Mesendoderm (in vitro differentiated cells): ENCODE measurements at regions not wholly inside any gene's neighbourhood (a gene's known extent, or its start where the extent isn't known, plus 50 kb on each side); places are given as distances from the start of the nearest gene placed in this dataset.

Experiments used
- DNase-seq: peaks from one replicate; pipeline ENCODE4 v3.0.0; 2013
- H2AK5ac ChIP-seq: 2 replicates; pipeline ENCODE4 v1.6.1; 2013; ENCODE audit warnings: low read length, inconsistent platforms
- H2BK120ac ChIP-seq: 2 replicates; pipeline ENCODE4 v1.6.1; 2013; ENCODE audit warnings: low read depth, mild to moderate bottlenecking, low read length, moderate library complexity, mixed read lengths
- H2BK15ac ChIP-seq: replicated peaks from 2 replicates; pipeline ENCODE4 v1.6.1; 2013; ENCODE audit warnings: low read depth, mild to moderate bottlenecking, moderate library complexity
- H2BK5ac ChIP-seq: 2 replicates; pipeline ENCODE4 v1.6.1; 2013; ENCODE audit warnings: low read length, inconsistent platforms
- H3K18ac ChIP-seq: 2 replicates; pipeline ENCODE4 v1.6.1; 2013; ENCODE audit warnings: mild to moderate bottlenecking, low read length, mixed read lengths
- H3K23ac ChIP-seq: one replicate; pipeline ENCODE4 v1.6.1; 2013; ENCODE audit warnings: low read length
- H3K27ac ChIP-seq: 2 replicates; pipeline ENCODE4 v1.5.1; 2013; ENCODE audit warnings: low read depth, mild to moderate bottlenecking, inconsistent platforms, low read length, moderate library complexity
- H3K27me3 ChIP-seq: 2 replicates; pipeline ENCODE4 v1.6.1; 2013; ENCODE audit warnings: low read length, control low read depth, mild to moderate bottlenecking, inconsistent platforms; ENCODE audit not compliant: insufficient read depth, poor library complexity
- H3K36me3 ChIP-seq: 2 replicates; pipeline ENCODE4 v1.6.1; 2013; ENCODE audit warnings: low read length, inconsistent platforms; ENCODE audit not compliant: control insufficient read depth, insufficient read depth
- H3K4ac ChIP-seq: one replicate; pipeline ENCODE4 v1.6.1; 2013; ENCODE audit warnings: low read depth, mild to moderate bottlenecking, low read length, moderate library complexity
- H3K4me1 ChIP-seq: 2 replicates; pipeline ENCODE4 v1.6.1; 2013; ENCODE audit warnings: low read depth, low read length, inconsistent platforms; ENCODE audit not compliant: control insufficient read depth
- H3K4me2 ChIP-seq: 2 replicates; pipeline ENCODE4 v1.6.1; 2013; ENCODE audit warnings: low read length
- H3K4me3 ChIP-seq: 2 replicates; pipeline ENCODE4 v1.5.1; 2013; ENCODE audit warnings: mild to moderate bottlenecking, low read length
- H3K56ac ChIP-seq: one replicate; pipeline ENCODE4 v1.6.1; 2013; ENCODE audit warnings: low read length
- H3K79me1 ChIP-seq: 2 replicates; pipeline ENCODE4 v1.6.1; 2013; ENCODE audit warnings: low read length, inconsistent platforms
- H3K79me2 ChIP-seq: 2 replicates; pipeline ENCODE4 v1.6.1; 2013; ENCODE audit warnings: mild to moderate bottlenecking, low read length; ENCODE audit not compliant: control insufficient read depth, insufficient read depth
- H3K9ac ChIP-seq: 2 replicates; pipeline ENCODE4 v1.6.1; 2013; ENCODE audit warnings: low read length, inconsistent platforms
- H4K5ac ChIP-seq: one replicate; pipeline ENCODE4 v1.6.1; 2013; ENCODE audit warnings: low read length
- H4K8ac ChIP-seq: one replicate; pipeline ENCODE4 v1.6.1; 2013; ENCODE audit warnings: low read depth, mild to moderate bottlenecking, control low read depth, low read length, moderate library complexity
- WGBS: extraction: QIAGEN DNeasy Blood & Tissue Kit; methylation state at CpG from one replicate; pipeline ENCODE4 v1.1.7; 2013; ENCODE audit warnings: low lambda C conversion rate, missing lambda C conversion rate; ENCODE audit not compliant: insufficient coverage; ENCODE audit errors: extremely low coverage; 5-methylcytosine and 5-hydroxymethylcytosine counted together

- Histone ChIP-seq H3K79me1 (no peaks in the 10 kb centered on the region), H3K27me3 (no peaks in the 10 kb centered on the region), H3K56ac (peak overlapping the region; percentile 68), H3K36me3 (no peaks in the 10 kb centered on the region), H2BK120ac (no peak overlapping the region), H4K5ac (no peak overlapping the region), H3K23ac (no peak overlapping the region), H2BK15ac (no peak overlapping the region), H4K8ac (no peak overlapping the region), H3K4me3 (no peak overlapping the region), H3K27ac (peak overlapping the region; percentile 2), H3K4ac (no peak overlapping the region), H2BK5ac (peak overlapping the region; percentile 45), H3K18ac (peak overlapping the region; percentile 5), H3K4me2 (no peak overlapping the region), H2AK5ac (no peak overlapping the region), H3K79me2 (no peaks in the 10 kb centered on the region), H3K9ac (no peak overlapping the region), H3K4me1 (peaks cover 3% of the 10 kb centered on the region)
- DNase-seq, result peak; percentile 87
- WGBS, result no CpG with 5 or more reads among the region's 3 CpGs
Measured at GRCh38 chr1:221874285-221875003, 132.6 kb upstream of the DUSP10 start.

- Histone ChIP-seq H3K79me1 (no peaks in the 10 kb centered on the region), H4K5ac (no peak overlapping the region), H3K4me3 (no peak overlapping the region), H3K27ac (no peak overlapping the region), H2AK5ac (no peak overlapping the region), H3K9ac (no peak overlapping the region), H3K4me1 (peaks cover 3% of the 10 kb centered on the region), H3K27me3 (no peaks in the 10 kb centered on the region), H2BK120ac (no peak overlapping the region), H3K36me3 (no peaks in the 10 kb centered on the region), H4K8ac (no peak overlapping the region), H2BK15ac (no peak overlapping the region), H3K56ac (no peak overlapping the region), H3K4ac (no peak overlapping the region), H3K18ac (no peak overlapping the region), H3K79me2 (no peaks in the 10 kb centered on the region), H2BK5ac (no peak overlapping the region), H3K23ac (no peak overlapping the region), H3K4me2 (no peak overlapping the region)
- WGBS, result no CpG with 5 or more reads among the region's 2 CpGs
- DNase-seq, result no peak
Measured at GRCh38 chr1:221873673-221874072, 131.8 kb upstream of the DUSP10 start.

GRCh38 chr1:221871056-221871455 lies 129.2 kb upstream of the DUSP10 start:
- no peak for DNase-seq
- H3K79me1 ChIP-seq, result no peaks in the 10 kb centered on the region
- H3K4ac ChIP-seq, result no peak overlapping the region
- no peak overlapping the region for H3K23ac ChIP-seq
- H4K8ac ChIP-seq, result no peak overlapping the region
- no peak overlapping the region for H2BK120ac ChIP-seq
- H3K27ac ChIP-seq, result no peak overlapping the region
- no peak overlapping the region for H2BK5ac ChIP-seq
- H3K9ac ChIP-seq, result no peak overlapping the region
- peaks cover 3% of the 10 kb centered on the region for H3K4me1 ChIP-seq
- no peak overlapping the region for H3K4me2 ChIP-seq
- no peak overlapping the region for H3K56ac ChIP-seq
- H4K5ac ChIP-seq, result no peak overlapping the region
- no peak overlapping the region for H3K4me3 ChIP-seq
- H3K36me3 ChIP-seq, result no peaks in the 10 kb centered on the region
- H3K79me2 ChIP-seq, result no peaks in the 10 kb centered on the region
- H2AK5ac ChIP-seq, result no peak overlapping the region
- WGBS, result no CpG with 5 or more reads among the region's 6 CpGs
- H3K18ac ChIP-seq, result no peak overlapping the region
- H3K27me3 ChIP-seq, result no peaks in the 10 kb centered on the region
- H2BK15ac ChIP-seq, result no peak overlapping the region

GRCh38 chr1:221869779-221870178 lies 127.9 kb upstream of the DUSP10 start:
- no peak overlapping the region for H4K5ac ChIP-seq
- H3K36me3 ChIP-seq, result no peaks in the 10 kb centered on the region
- no peaks in the 10 kb centered on the region for H3K79me1 ChIP-seq
- no peak overlapping the region for H2AK5ac ChIP-seq
- no CpG with 5 or more reads among the region's 3 CpGs for WGBS
- no peak overlapping the region for H3K23ac ChIP-seq
- no peak overlapping the region for H3K27ac ChIP-seq
- H3K4me1 ChIP-seq, result peaks cover 3% of the 10 kb centered on the region
- no peak overlapping the region for H3K4me2 ChIP-seq
- no peak overlapping the region for H3K4me3 ChIP-seq
- no peak for DNase-seq
- H3K4ac ChIP-seq, result no peak overlapping the region
- H3K18ac ChIP-seq, result no peak overlapping the region
- no peak overlapping the region for H4K8ac ChIP-seq
- no peak overlapping the region for H3K56ac ChIP-seq
- H3K79me2 ChIP-seq, result no peaks in the 10 kb centered on the region
- H2BK15ac ChIP-seq, result no peak overlapping the region
- H3K9ac ChIP-seq, result no peak overlapping the region
- H2BK120ac ChIP-seq, result no peak overlapping the region
- H2BK5ac ChIP-seq, result no peak overlapping the region
- no peaks in the 10 kb centered on the region for H3K27me3 ChIP-seq

- Histone ChIP-seq H3K23ac (no peak overlapping the region), H3K18ac (no peak overlapping the region), H3K79me1 (no peaks in the 10 kb centered on the region), H3K27ac (no peak overlapping the region), H3K4me3 (no peak overlapping the region), H4K8ac (no peak overlapping the region), H4K5ac (no peak overlapping the region), H2BK15ac (no peak overlapping the region), H3K79me2 (no peaks in the 10 kb centered on the region), H3K36me3 (no peaks in the 10 kb centered on the region), H3K4me2 (no peak overlapping the region), H3K56ac (no peak overlapping the region), H3K4ac (no peak overlapping the region), H2BK5ac (no peak overlapping the region), H3K9ac (no peak overlapping the region), H3K4me1 (no peaks in the 10 kb centered on the region), H2AK5ac (no peak overlapping the region), H3K27me3 (no peaks in the 10 kb centered on the region), H2BK120ac (no peak overlapping the region)
- DNase-seq, result no peak
- no CpG with 5 or more reads among the region's 3 CpGs for WGBS
Measured at GRCh38 chr1:221868593-221869303, 126.9 kb upstream of the DUSP10 start.
